T-helper 1 cell (primary cell): ENCODE measurements at regions not wholly inside any gene's neighbourhood (a gene's known extent, or its start where the extent isn't known, plus 50 kb on each side); places are given as distances from the start of the nearest gene placed in this dataset.
"Not testable (repeated sequence)": the region's sequence is repeated elsewhere in the genome, so short reads cannot be mapped to it uniquely, and the experiment has no call there.

Experiments
- DNase-seq, 5 donors: peaks; one replicate each; pipeline ENCODE4 v3.0.0-alpha.2; 2012 to 2020

DNA sequence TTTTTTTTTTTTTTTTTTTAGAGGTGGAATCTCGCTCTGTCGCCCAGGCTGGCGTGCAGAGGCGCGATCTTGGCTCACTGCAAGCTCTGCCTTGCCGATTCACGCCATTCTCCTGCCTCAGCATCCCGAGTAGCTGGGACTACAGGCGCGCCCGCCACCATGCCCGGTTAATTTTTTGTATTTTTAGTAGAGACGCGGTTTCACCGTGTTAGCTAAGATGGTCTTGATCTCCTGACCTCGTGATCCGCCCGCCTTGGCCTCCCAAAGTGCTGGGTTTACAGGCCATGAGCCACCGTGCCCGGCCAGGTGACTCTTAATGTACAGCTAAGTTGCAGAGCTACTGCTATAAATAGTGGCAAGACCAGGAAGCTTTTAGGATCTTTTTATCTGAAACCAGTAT is 434.9 kb upstream of the MEF2C start:
- not testable (repeated sequence) for DNase-seq

DNA sequence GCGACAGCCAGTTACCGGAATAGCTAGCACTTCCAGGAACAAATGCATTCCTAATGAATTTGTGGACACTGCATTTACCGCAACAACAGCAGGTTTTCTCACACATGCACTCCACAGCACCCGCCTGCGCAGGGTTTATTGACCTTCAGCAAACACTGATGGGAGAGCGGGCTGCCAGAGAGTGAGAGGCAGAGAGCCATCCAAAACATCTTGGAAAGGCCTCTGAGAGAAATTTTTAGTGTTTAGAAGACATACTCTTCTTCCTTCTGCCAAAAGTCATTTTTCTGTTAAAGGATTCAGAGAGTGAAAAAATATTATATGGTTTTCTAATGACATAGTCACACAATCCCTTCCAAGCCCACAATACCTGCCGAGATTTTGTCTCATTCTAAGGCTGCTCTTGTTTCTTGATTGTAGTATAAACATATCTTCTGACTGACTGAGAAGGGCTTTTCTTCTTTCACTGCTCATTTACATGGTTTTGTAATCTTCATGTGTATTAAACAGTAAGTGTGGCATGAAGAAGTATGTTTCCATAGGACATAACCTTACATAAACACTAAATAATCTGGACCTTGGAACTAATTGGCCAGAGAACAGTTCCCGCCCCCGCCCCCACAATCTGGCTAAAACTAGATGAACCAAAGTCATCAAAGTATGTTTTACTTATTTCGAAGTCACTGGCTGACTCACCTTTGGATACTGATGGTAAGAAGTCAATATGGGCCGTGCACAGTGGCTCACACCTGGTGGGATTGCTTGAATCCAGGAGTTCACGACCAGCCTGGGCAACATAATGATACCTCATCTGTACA is 432.5 kb upstream of the MEF2C start:
- DNase-seq = no peak

- peak in 1 of 5 donors; percentile 47 for DNase-seq
Observed at GRCh38 chr5:89313804-89314588, 431.0 kb upstream of the MEF2C start.

DNA sequence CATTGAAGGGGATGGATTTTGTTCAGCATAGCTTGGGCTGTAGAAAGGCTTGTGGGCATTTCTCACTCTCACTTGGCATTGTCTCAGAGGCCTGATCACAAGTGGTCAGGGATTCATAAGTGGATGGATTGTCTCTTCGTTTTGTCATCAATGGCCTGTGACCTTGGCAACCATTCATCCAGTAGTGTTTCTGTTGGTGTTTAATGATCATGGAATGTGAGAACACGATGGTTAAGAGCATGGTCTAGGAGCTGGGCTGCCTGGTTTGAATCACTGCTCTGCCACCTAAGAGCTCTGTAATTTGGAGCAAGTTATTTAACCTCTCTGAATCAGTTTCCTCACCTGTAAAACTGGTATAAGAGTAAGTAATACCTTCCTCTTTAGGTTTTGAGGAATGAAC is 430.1 kb upstream of the MEF2C start:
- DNase-seq = no peak

DNA sequence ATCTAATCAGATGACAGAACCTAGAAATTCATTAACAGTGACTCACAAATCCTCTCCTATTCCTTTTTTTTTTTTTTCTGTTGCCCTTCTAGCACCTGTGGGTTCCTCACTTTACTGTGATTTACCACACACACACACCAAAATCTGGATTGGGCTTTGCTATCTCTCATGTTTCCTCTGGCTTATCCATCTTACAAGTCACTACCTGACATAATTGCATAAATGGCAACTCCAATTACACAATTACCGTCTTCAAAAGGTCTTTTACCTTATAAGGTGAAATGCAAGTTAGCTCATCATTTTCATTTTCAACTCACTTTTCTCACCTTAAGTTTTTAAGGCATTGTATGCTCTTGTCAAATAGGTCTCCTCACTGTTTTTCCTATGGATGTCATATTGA is 426.3 kb upstream of the MEF2C start:
- DNase-seq = no peak

DNA sequence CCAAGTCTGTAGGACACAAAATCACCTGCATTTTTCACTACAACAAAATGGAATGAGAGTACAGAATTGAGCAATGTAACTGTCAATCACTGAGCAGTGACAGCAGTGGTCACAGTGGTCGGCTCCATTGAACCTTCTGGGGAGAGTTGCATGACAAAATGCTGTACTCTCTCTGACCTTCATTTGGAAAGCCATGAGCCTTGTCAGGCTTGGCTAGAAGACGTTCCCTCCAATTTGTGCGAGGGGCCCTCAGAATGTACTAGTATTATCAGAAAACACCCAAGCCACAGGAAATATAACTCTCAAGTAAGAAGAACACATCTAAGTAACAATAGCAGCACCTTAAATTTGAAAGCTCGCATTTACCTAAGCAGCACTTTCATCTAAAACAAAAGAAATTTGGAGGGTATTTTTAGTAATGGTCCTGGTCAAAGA is 425.6 kb upstream of the MEF2C start:
- no peak for DNase-seq

DNA sequence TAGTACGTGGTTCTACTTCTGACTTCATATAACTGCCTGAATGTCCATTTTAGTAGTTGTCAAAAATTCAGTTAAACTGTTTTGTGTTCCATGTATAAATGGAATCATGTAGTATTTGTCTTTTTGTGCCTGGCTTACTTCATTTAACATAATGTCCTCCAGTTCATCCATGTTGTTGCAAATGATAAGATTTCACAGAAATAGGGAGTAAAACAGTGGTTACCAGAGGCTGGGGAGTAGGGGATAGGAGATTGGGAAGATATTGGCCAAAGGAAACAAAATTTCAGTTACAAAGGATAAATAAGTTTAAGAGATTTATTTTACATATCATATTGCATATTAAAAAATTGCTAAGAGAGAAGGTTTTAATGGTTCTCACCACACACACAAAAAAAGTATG is 425.0 kb upstream of the MEF2C start:
- no peak for DNase-seq

DNA sequence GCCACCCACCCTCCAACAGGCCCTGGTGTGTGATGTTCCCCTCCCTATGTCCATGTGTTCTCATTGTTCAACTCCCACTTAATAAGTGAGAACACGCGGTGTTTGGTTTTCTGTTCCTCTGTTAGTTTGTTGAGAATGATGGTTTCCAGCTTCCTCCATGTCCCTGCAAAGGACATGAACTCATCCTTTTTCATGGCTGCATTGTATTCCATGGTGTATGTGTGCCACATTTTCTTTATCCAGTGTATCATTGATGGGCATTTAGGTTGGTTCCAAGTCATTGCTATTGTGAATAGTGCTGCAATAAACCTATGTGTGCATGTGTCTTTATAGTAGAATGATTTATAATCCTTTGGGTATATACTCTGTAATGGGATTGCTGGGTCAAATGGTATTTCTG is 424.2 kb upstream of the MEF2C start:
- not testable (repeated sequence) for DNase-seq

- DNase-seq = no peak
Observed at GRCh38 chr5:89303033-89303480, 420.1 kb upstream of the MEF2C start.

DNA sequence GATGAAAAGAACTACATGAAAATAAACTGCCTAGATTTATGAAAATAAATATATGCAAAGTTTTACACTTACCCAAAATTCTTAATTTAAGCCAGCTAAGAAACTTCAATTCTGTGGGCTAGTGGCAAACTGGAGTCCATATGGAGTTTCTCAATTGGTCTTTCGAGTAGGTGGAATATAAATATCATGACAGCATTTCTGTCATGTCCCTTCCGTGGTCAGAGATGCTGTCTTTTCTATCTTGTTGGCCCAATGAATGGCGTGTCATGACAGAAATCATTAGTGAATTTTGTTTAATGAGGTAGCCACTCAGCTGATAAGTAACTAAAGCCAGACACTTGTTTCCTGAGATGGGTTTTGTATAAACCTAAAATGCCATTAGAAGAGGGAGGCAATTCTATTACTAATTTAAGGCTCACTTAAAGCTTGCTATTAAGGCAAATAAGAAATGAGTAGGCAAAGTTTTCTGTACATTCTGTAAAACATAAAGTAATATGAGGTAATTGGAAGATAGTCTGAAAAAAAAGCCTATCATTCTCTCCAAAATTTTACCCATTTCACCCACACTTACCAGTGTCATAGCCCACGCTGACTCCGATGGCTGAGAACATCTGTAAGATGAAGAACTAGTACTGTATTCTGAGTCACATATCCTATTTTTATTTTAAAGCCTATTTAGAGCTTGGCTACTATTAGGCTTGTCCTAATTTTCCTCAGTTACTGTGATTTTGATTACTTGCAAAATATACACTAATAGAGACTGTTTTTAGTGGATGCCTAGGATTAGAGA is 419.3 kb upstream of the MEF2C start:
- DNase-seq = no peak

- no peak for DNase-seq
Observed at GRCh38 chr5:89301321-89302025, 418.5 kb upstream of the MEF2C start.

DNA sequence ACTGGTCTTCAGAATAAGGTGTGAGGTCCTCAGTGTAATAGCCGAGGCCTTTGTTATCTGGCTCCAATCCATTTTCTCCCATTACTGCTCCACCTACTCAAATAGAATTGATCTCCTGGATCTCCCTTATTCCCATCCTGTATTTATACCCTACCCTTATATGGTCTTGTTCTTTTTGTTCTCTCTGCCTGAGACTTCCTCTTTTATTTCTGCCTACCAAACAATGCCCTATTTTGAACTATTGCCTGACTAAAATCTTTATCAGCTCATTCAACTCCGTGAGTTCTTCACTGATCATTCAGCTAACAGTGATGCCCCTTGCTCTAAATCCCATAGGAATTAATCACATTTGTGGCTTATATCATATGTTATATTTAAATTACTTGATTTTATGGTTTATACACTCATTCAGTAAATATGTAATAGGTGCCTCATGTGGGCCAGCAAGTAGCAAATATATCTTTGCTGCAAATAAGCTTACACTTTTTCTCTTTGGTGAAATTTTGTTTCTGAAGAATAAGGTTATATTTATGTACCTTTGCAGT is 417.5 kb upstream of the MEF2C start:
- DNase-seq = no peak

DNA sequence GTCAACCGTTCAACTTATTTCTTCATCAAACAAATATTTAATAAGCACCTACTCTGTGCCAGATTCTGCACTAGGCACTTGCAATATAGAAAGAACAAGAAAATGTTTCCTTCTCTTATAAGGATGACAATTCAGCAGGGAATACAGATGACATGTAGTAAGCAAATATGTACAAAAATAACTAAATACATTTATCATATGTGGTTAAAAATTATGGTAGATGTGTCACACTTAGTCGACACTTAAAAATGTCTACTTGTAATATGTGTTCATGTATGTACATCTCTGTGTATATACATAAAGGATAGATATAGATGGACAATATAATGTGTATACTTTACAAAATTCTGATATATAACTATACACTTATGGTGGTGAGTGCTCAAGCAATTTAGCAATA is 417.0 kb upstream of the MEF2C start:
- no peak for DNase-seq

DNA sequence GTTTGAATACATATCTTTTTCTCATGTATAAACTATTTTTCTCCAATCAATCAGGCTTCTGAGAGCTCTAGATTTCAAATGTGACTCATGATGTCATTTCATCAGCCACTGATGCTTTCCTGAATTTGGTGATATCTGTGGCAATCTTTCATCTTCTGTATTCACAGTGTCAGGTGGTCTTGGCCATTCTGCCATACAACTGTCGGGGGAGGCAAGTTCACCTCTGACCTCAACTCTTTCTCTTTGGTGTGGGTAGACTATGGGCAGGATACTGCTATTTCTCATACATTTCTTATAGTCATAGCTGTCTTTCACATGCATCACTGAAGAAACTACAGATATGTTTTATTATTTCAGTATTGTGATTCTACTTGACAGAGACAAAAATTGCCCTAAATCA is 414.1 kb upstream of the MEF2C start:
- DNase-seq = no peak

GRCh38 chr5:89293810-89294209 is 410.8 kb upstream of the MEF2C start:
- DNase-seq = no peak

DNA sequence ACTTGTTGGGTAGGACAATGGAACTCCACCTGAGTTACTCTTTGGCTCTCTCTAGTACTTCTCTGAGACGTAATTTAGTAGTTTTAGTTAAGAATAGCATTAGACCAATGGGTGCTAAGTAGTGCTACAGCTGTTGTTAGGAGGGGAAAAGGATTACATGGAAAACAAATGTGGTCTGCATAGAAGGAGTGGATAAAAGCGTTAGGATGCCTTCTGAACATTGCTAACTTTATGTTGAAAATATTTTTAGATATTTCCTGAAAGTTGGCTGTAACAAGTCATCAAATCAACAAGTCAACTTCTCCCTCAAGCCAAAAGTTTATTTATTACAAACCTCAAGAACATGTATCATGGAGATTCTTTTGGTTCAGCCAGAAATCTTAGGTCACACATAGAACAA is 409.5 kb upstream of the MEF2C start:
- no peak for DNase-seq

DNA sequence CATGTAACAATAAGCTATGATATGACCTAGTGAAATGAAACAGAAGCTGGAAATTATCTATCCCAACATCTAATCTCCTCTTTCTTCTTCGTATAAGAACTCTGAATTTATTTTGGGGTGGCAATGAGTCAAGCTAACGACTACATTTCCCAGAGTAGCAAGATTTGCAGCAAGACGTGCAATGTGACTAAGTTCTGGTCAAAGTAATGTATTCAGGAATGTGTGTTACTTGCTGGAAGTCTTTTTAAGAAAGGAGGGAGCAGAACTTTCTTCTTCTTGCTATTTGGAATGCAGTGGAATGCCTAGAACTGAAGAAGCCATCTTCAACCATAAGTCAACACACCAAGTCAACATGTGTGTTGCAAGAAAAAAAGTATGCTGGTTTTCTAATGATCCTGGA is 406.6 kb upstream of the MEF2C start:
- DNase-seq = no peak

DNA sequence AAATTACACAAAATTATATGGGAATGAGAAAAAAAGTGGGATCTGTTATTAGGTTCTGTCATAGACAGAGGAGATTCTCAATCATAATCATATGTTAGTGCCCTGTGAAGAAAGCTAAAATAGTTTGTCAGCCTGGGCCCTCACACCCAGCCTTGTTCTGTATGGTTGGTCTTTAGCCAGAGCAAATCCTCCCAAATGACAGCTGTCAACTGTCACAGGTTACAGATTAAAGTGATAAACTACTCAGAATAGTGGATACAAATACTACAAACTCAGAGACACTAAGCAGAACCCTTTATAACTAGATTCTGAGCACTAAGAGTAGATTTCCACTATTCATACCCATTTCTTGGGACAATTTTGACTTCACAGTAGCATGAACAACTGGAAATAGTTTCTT is 405.0 kb upstream of the MEF2C start:
- no peak for DNase-seq

DNA sequence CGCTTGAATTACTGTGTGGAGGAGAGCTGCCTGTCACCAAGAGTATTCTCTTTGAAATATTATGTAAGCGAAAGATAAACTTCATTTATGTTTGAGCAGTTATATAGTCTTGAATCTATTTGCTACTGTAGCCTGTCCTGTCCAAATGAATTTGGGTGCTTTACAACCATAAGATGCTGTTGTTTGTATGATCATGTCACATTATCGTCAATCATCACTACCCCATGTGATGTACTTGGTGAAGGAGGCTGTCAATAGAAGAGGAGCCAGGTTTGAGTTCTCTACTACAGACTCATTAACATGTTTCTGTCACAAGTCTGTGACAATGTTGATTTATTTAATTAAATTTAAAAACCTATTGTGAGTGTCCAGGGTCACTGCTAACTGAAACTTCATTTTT is 403.3 kb upstream of the MEF2C start:
- DNase-seq = no peak

DNA sequence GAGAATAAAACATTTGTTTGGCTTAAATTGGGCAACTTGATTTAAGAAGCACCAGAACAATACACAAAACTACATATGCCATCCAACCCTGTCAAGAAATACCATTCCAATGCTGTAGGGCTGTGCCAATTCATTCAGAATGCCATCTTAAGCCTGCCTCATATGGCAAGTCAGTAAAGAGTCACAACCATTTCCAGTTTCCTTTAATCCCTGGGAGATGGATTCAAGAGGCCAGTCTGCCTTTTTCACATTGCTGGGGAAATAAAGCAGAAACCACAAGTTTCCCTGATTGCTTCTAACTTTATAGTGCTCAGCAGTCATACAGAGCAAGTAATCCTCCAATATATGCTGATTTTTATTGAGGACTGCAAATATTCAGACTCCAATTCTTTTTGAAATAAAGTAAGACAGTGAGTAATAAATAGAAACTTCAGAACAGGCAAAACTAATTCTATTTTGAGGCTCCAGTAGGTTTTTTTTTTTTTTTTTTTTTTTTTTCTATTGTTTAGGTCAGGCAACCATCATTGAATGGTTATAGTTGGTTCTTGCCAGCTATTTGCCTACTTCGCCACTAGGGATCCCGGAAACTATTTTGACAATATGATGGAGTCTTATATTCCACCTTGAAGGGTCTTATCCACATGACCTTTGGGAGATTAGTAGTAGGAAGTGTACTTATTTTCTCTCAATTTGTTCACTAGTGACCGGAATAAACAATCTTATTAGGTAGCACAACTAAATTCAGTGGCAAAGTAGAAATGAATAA is 400.9 kb upstream of the MEF2C start:
- DNase-seq = no peak
